CD4-positive, CD25-positive, alpha-beta regulatory T cell (primary cell): ENCODE measurements at regions not wholly inside any gene's neighbourhood (a gene's known extent, or its start where the extent isn't known, plus 50 kb on each side); places are given as distances from the start of the nearest gene placed in this dataset.
"Not testable (repeated sequence)": the region's sequence is repeated elsewhere in the genome, so short reads cannot be mapped to it uniquely, and the experiment has no call there.

Source experiments
- ATAC-seq, 2 donors: fragments of 150-1000 bp; cut with Tn5 transposase; one replicate each; pipeline ENCODE4 v1.10.0; 2021; ENCODE audit warnings: low read depth in 2 of 2, moderate number of reproducible peaks in 2 of 2, moderate library complexity in 1 of 2
- DNase-seq, 3 donors: peaks; one replicate each; pipeline versions ENCODE4 v3.0.0 to v3.0.0-alpha.2; 2012 to 2022; ENCODE audit warnings: mixed read lengths in 1 of 3
- H3K27ac ChIP-seq: one replicate; pipeline ENCODE4 v1.7.0; 2013; ENCODE audit warnings: mild to moderate bottlenecking, low read length; ENCODE audit not compliant: insufficient read depth, poor library complexity, severe bottlenecking
- H3K27me3 ChIP-seq: one replicate; pipeline ENCODE4 v1.7.0; 2013; ENCODE audit warnings: low read length; ENCODE audit not compliant: control insufficient read depth, insufficient read depth
- H3K36me3 ChIP-seq: one replicate; pipeline ENCODE4 v1.7.0; 2013; ENCODE audit warnings: mild to moderate bottlenecking, low read length, moderate library complexity; ENCODE audit not compliant: control insufficient read depth, insufficient read depth
- H3K4me1 ChIP-seq: 2 replicates; pipeline ENCODE4 v1.7.0; 2013; ENCODE audit warnings: mild to moderate bottlenecking, low read length; ENCODE audit not compliant: insufficient read depth, control insufficient read depth, poor library complexity, severe bottlenecking
- H3K4me3 ChIP-seq: one replicate; pipeline ENCODE4 v1.7.0; 2013; ENCODE audit warnings: low read depth, mild to moderate bottlenecking, low read length, moderate library complexity
- H3K9me3 ChIP-seq, 2 experiments: 1 replicate in 1 of 2; 2 replicates in 1 of 2; pipeline ENCODE4 v1.7.0; 2013; ENCODE audit warnings: low read length in 2 of 2, mild to moderate bottlenecking in 1 of 2, moderate library complexity in 1 of 2; ENCODE audit not compliant: control insufficient read depth in 2 of 2
- H3K27ac Mint-ChIP-seq, 3 donors: one replicate each; pipeline ENCODE4 v1.8.0; 2020 to 2022; ENCODE audit warnings: mild to moderate bottlenecking in 3 of 3, mixed read lengths in 3 of 3, moderate library complexity in 2 of 3
- H3K27me3 Mint-ChIP-seq: one replicate; pipeline ENCODE4 v1.8.0; 2022; ENCODE audit warnings: mild to moderate bottlenecking, mixed read lengths
- H3K36me3 Mint-ChIP-seq: one replicate; pipeline ENCODE4 v1.8.0; 2020; ENCODE audit warnings: mixed read lengths
- H3K4me1 Mint-ChIP-seq, 4 donors: one replicate each; pipeline ENCODE4 v1.8.0; 2020 to 2022; ENCODE audit warnings: mixed read lengths in 4 of 4, mild to moderate bottlenecking in 1 of 4
- H3K4me3 Mint-ChIP-seq, 4 donors: one replicate each; pipeline ENCODE4 v1.8.0; 2020 to 2022; ENCODE audit warnings: mild to moderate bottlenecking in 4 of 4, mixed read lengths in 4 of 4, moderate library complexity in 3 of 4
- H3K9me3 Mint-ChIP-seq, 7 donors: one replicate each; pipeline ENCODE4 v1.8.0; 2020 to 2022; ENCODE audit warnings: mixed read lengths in 7 of 7, mild to moderate bottlenecking in 3 of 7, moderate library complexity in 2 of 7

DNA sequence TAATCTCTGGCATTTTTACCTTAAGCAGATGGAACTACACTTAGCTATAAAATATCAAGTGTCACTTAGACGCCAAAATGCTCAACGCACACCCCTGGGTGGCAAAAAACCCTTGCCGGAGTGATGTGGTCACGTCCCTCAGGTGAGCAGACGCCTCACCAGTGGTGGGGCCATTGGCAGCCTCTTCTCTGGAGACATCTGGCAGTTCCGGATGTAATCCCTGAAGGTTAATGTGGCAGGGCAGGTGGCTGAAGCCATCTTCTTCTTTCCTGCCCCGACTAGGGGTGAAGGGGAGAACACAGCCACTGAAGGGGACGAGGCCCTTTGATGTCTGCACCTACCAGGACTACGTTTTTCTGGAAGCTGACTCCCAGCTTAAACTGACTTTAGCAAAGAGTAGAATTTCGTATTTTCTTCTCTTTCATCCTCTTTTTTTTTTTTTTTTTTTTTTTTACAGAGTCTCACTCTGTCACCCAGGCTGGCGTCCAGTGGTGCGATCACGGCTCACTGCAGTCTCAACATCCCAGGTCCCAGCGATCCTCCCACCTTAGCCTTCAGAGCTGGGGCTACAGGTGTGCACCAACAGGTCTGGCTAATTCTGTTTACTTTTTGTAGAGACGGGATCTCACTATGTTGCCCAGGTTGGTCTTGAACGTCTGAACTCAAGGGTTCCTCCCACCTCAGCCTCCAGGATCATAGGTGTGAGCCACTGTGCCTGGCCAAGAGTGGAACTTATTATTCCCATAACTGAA lies 152.1 kb downstream of the TTLL2 start:
- Mint-ChIP-seq H3K27ac (no peak overlapping the region), H3K4me1 (no peaks in the 10 kb centered on the region), H3K4me3 (no peak overlapping the region), H3K27me3 (no peaks in the 10 kb centered on the region), H3K9me3 (peaks cover 0 to 3% (median 0%) of the 10 kb centered on the region in 7 donors), H3K36me3 (no peaks in the 10 kb centered on the region)
- Histone ChIP-seq H3K27ac (no peak overlapping the region), H3K27me3 (no peaks in the 10 kb centered on the region), H3K4me1 (no peaks in the 10 kb centered on the region), H3K4me3 (no peak overlapping the region), H3K9me3 (no peaks in the 10 kb centered on the region), H3K36me3 (no peaks in the 10 kb centered on the region)
- no peak for ATAC-seq
- no peak for DNase-seq

DNA sequence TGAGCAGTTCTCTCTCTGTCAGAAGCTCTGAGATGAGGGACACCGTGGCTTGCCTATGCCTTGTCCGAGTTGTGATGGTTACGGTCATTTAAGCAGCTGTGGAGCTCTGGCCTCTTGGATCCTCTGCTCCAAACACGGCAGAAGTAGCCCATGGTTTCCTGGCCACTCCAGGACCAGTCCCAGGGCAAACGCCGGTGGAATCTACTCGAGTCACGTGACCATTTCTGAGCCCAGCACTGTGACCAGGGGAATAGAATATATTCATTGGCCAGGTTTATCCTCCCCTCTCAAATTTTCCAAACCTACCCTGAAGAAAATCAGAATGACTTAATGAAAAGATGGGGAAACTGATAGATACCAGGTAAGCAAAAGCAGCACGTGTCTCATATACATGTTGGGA lies 152.8 kb downstream of the TTLL2 start:
- Histone ChIP-seq H3K4me3 (no peak overlapping the region), H3K27me3 (no peaks in the 10 kb centered on the region), H3K36me3 (no peaks in the 10 kb centered on the region), H3K27ac (no peak overlapping the region), H3K4me1 (no peaks in the 10 kb centered on the region), H3K9me3 (no peaks in the 10 kb centered on the region)
- no peak overlapping the region for H3K4me3 Mint-ChIP-seq
- H3K27me3 Mint-ChIP-seq = no peaks in the 10 kb centered on the region
- no peaks in the 10 kb centered on the region for H3K4me1 Mint-ChIP-seq
- ATAC-seq (no peak), DNase-seq (no peak)
- H3K9me3 Mint-ChIP-seq = peaks cover 0 to 3% (median 0%) of the 10 kb centered on the region in 7 donors
- no peaks in the 10 kb centered on the region for H3K36me3 Mint-ChIP-seq
- no peak overlapping the region for H3K27ac Mint-ChIP-seq

DNA sequence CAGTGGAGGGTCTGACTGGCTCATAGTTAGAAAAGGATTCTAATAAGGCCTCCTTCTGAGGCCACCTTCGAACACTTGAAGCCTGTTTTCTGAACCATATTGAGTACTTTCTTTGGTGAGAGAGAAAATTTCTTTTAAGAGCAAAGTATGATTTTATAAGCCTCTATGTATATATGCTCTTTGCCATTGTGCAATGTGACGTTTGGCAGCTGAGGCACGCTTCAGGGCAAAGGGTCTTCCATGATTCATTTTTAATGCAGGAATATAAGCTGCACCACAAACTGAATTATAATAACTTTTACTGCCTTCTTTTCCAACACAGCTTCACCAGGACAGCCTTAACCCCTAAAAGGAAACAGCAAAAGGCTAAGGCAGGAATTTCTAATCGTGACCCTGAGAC lies 154.4 kb downstream of the TTLL2 start:
- no peak overlapping the region for H3K4me3 Mint-ChIP-seq
- DNase-seq = no peak
- H3K36me3 ChIP-seq = no peaks in the 10 kb centered on the region
- H3K9me3 ChIP-seq = no peaks in the 10 kb centered on the region
- H3K4me1 ChIP-seq = no peaks in the 10 kb centered on the region
- H3K4me1 Mint-ChIP-seq = no peaks in the 10 kb centered on the region
- no peak overlapping the region for H3K27ac ChIP-seq
- peaks cover 0 to 3% (median 0%) of the 10 kb centered on the region in 7 donors for H3K9me3 Mint-ChIP-seq
- no peaks in the 10 kb centered on the region for H3K27me3 ChIP-seq
- H3K27me3 Mint-ChIP-seq = no peaks in the 10 kb centered on the region
- no peak overlapping the region for H3K4me3 ChIP-seq
- H3K36me3 Mint-ChIP-seq = no peaks in the 10 kb centered on the region
- H3K27ac Mint-ChIP-seq = no peak overlapping the region
- ATAC-seq = no peak

DNA sequence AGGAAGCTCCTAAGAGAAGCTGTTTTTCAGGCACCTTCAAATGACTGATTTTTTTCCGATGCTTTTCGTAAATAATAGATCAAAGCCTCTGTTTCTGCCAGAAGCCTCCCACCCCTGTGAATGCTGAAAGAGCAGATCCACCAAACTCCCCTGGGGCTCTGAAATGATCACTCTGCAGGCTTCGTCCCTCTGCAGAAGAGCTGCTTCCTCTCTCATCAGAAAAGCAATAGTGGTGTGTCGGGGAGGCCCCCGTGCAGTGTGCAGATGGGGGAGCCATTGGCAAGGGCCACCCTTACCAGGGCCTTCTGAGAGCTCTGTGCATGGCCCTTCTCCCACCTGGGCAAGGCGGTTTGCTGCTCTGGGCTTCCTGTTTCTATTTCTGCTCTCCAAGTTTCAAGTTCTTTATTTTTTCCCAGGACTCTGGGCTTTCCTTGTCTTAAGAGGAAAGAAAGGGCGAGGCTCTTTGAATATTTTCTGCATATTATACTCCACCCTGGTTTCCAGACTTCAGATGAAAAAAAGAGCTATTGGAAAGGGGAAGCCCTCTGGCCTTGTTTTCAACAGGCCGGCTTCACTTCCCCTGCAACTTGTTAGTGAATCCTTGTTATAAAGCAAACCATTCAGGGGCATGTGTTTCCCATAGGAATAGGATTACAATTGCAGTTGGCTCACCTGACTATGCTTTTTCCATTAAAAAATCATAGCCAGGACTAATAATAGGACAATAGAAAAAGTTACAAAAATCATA lies 155.2 kb downstream of the TTLL2 start:
- H3K9me3 ChIP-seq = no peaks in the 10 kb centered on the region
- no peak overlapping the region for H3K4me3 ChIP-seq
- ATAC-seq = no peak
- no peaks in the 10 kb centered on the region for H3K4me1 ChIP-seq
- no peaks in the 10 kb centered on the region for H3K27me3 ChIP-seq
- Mint-ChIP-seq H3K36me3 (no peaks in the 10 kb centered on the region), H3K9me3 (peaks cover 0 to 3% (median 0%) of the 10 kb centered on the region in 7 donors), H3K4me3 (no peak overlapping the region), H3K27me3 (no peaks in the 10 kb centered on the region), H3K4me1 (no peaks in the 10 kb centered on the region), H3K27ac (no peak overlapping the region)
- no peak overlapping the region for H3K27ac ChIP-seq
- H3K36me3 ChIP-seq = no peaks in the 10 kb centered on the region
- DNase-seq = no peak

DNA sequence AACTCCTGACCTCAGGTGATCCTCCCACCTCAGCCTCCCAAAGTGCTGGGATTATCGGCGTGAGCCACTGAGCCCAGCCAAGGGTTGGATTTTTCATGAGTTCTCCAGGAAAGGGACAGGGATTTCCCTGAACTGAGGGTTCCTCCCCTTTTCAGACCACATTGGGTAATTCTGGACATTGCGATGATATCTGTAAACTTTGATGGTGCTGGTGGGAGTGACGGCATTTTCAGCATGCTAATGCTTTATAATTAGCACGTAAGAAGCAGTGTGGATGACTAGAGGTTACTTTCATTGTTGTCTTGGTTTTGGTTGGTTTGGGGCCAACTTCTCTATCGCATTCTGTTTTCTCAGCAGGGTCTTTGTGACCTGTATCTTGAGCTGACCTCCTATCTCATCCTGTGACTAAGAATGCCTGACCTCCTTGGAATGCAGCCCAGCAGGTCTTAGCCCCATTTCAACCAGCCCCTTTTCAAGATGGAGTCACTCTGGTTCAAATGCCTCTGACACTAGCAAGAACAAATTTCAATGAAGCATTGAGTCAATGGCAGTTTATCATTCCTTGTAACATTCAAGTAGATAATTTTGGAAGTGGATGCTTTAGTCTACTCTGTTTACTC lies 156.5 kb downstream of the TTLL2 start:
- ATAC-seq (no peak), DNase-seq (no peak)
- no peaks in the 10 kb centered on the region for H3K27me3 Mint-ChIP-seq
- Histone ChIP-seq H3K27me3 (no peaks in the 10 kb centered on the region), H3K4me3 (no peak overlapping the region), H3K27ac (no peak overlapping the region), H3K36me3 (no peaks in the 10 kb centered on the region), H3K9me3 (no peaks in the 10 kb centered on the region), H3K4me1 (no peaks in the 10 kb centered on the region)
- H3K4me3 Mint-ChIP-seq = no peak overlapping the region
- no peaks in the 10 kb centered on the region for H3K36me3 Mint-ChIP-seq
- H3K9me3 Mint-ChIP-seq = peaks cover 0 to 3% (median 0%) of the 10 kb centered on the region in 7 donors
- H3K4me1 Mint-ChIP-seq = no peaks in the 10 kb centered on the region
- H3K27ac Mint-ChIP-seq = no peak overlapping the region

DNA sequence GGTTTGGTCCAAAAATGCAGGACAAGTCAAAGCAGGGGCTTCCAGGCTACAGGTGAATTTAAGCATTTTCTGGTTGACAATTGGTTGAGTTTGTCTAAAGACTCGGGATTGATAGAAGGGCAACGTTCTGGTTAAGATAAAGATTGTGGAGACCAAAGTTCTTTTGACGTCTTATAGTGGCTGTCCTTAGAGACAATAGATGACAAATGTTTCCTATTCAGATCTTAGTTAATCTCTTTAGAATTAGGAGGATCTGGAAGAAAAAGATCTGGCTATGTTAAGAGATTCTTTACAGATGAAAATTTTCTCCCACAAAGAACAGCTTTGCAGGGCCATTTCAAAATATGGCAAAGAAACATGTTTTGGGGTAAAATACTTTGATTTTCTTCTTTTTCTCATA lies 157.9 kb downstream of the TTLL2 start:
- not testable (repeated sequence) for H3K36me3 ChIP-seq, H3K27me3 Mint-ChIP-seq, DNase-seq, H3K4me3 ChIP-seq, H3K9me3 ChIP-seq, H3K4me3 Mint-ChIP-seq, H3K27ac ChIP-seq, ATAC-seq, H3K27me3 ChIP-seq, H3K4me1 ChIP-seq, H3K36me3 Mint-ChIP-seq, H3K4me1 Mint-ChIP-seq, H3K9me3 Mint-ChIP-seq
- peak overlapping the region in 1 of 3 donors; percentile 74 for H3K27ac Mint-ChIP-seq

DNA sequence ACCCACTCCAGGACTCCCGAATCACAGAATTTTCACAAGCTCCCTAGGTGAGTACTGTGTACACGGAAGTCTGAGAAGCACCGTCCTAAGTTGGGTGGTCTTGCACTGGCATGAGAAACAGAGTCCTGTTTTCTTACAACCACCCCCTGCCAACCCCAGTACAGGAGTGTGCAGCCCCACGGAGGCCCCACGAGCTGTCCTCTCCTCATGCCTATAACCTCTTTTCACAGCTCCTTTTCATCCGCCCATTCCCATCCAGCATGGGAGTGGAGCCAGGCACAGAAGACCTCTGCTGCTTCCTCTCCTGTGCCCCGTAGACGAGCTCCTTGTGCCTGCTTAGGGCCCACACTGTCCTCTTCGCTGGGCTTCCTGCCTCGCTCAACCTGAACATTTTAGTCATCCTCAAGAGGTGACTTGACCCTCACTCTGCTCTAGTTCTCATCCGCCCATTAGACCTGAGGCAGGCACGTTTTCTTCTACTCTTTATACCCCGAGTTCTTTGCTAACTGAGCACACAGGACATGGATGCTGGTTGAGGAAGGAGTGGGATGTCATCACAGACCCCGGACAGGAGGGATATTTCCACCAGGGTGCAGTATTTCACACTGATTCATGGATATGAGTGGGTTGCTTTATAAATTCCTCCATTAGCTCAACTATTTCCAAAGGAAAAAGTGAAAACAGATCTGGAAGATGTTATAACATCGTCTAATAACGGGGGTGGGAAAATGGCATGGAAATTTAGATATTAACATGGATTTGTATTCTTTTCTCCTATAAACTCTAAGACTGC lies 160.5 kb downstream of the TTLL2 start:
- H3K36me3 Mint-ChIP-seq = no peaks in the 10 kb centered on the region
- Histone ChIP-seq H3K4me3 (no peak overlapping the region), H3K27ac (no peak overlapping the region), H3K9me3 (no peaks in the 10 kb centered on the region), H3K36me3 (no peaks in the 10 kb centered on the region), H3K4me1 (no peaks in the 10 kb centered on the region), H3K27me3 (no peaks in the 10 kb centered on the region)
- no peak for ATAC-seq
- H3K4me1 Mint-ChIP-seq = no peaks in the 10 kb centered on the region
- H3K27ac Mint-ChIP-seq = no peak overlapping the region
- no peaks in the 10 kb centered on the region for H3K27me3 Mint-ChIP-seq
- no peaks in the 10 kb centered on the region for H3K9me3 Mint-ChIP-seq
- DNase-seq = peak in 1 of 3 donors; percentile 6
- H3K4me3 Mint-ChIP-seq = no peak overlapping the region
